BE2C (cell line): ENCODE measurements at regions not wholly inside any gene's neighbourhood (a gene's known extent, or its start where the extent isn't known, plus 50 kb on each side); places are given as distances from the start of the nearest gene placed in this dataset.

Source experiments
- DNase-seq: peaks from one replicate; pipeline ENCODE4 v3.0.0-alpha.2; 2020
- H3K27me3 ChIP-seq: fragments of 250-450 bp; sonication (Bioruptor Pico); 2 replicates; pipeline ENCODE4 v1.5.1; 2020; ENCODE audit warnings: mild to moderate bottlenecking
- H3K36me3 ChIP-seq: fragments of 250-450 bp; sonication (Bioruptor Pico); 2 replicates; pipeline ENCODE4 v1.5.1; 2020; ENCODE audit warnings: mild to moderate bottlenecking
- H3K4me1 ChIP-seq: fragments of 250-450 bp; sonication (Bioruptor Pico); 2 replicates; pipeline ENCODE4 v1.5.1; 2020
- H3K4me3 ChIP-seq: 2 replicates; pipeline ENCODE4 v1.5.1; 2011; ENCODE audit warnings: low read depth, low read length
- H3K9me3 ChIP-seq: fragments of 250-450 bp; sonication (Bioruptor Pico); 2 replicates; pipeline ENCODE4 v1.5.1; 2020
- CTCF ChIP-seq: IDR thresholded peaks from 2 replicates; pipeline ENCODE4 v1.5.1; 2012; ENCODE audit warnings: mild to moderate bottlenecking, low read depth, low read length

DNA sequence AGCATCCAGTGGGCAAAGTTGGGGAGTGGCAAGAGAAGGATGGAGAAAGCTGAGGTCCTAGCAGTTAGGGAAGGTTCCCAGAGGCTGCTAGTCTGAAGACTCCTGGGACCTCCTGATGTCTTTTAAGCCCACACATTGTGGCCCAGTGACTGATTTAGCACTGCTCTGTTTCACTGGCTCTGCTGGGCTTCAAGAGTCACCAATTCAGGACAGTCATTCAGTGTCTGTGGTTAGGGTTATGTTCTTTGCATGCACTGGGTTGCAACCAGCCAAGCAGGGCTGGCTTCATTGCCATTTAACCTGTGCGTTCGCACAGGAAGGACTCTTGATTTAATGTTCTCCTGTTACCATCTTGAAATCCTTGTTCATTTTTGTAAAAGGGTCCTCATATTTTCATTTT, 199.2 kb downstream of the ICOS start:
- Histone ChIP-seq H3K4me3 (no peak overlapping the region), H3K36me3 (no peaks in the 10 kb centered on the region), H3K9me3 (no peaks in the 10 kb centered on the region), H3K4me1 (no peaks in the 10 kb centered on the region), H3K27me3 (no peaks in the 10 kb centered on the region)
- TF ChIP-seq CTCF = no peak
- DNase-seq = no peak

- H3K4me3 ChIP-seq = no peak overlapping the region
- H3K4me1 ChIP-seq = no peaks in the 10 kb centered on the region
- TF ChIP-seq CTCF = no peak
- H3K27me3 ChIP-seq = no peaks in the 10 kb centered on the region
- no peak for DNase-seq
- no peaks in the 10 kb centered on the region for H3K9me3 ChIP-seq
- no peaks in the 10 kb centered on the region for H3K36me3 ChIP-seq
Observed at GRCh38 chr2:204138206-204138605, 201.6 kb downstream of the ICOS start.

DNA sequence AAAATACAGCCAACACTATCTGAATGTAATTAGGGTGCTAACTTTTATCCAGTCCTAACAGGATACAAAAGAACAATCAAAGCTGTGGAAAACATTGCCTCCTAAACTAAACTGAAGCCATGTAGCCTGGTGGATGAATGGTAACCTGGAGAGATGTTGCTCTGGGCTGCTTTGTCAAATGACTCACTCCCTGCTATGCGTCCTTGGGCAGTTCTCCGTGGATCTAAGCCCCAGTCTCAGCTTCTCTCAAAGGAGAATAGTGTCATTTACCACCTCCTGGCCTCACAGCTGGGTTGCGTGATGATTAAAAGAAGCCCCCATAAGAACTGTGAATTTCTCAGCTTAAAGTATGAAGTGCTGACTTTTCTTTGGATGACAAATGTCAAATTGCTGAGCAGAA, 203.7 kb downstream of the ICOS start:
- Histone ChIP-seq H3K27me3 (no peaks in the 10 kb centered on the region), H3K4me1 (no peaks in the 10 kb centered on the region)

DNA sequence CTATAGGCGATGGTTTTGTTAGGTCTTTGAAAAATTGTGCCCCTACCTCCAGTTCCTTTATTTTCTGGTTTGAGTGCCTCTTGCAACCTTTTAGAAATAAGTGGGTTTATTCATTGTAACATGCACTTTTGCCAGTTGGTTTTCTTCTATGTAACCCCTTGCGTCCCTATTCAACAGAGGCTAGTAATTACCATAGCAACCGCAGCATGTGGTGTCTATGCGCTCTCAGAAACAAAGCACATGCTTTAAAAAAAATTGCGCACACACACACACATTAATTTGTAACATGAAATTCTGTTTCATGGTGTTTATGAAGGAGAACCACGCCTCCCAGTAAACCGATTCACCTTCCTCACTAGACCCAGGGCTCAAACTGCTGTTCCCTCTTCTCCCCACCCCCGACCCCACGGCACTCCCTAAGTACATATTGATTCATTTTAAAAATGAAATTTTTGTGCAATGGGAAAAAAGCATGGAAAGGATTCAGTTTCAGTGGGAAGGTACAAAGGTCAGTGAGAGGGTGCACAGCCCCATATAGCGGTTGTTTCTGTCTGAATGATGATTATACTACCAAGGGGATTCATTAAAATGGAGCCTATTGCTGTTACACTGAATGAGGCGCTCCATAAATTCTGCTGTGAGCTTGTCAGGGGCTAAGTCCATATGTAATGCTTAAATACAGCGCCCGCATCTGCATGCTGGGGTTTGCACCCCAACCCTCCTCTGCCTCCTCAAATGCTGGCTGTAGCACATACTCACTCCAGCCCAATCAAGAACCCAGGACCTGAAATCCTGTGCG, 206.9 kb downstream of the ICOS start:
- Histone ChIP-seq H3K9me3 (no peaks in the 10 kb centered on the region), H3K4me1 (no peaks in the 10 kb centered on the region), H3K27me3 (no peaks in the 10 kb centered on the region), H3K4me3 (no peak overlapping the region), H3K36me3 (no peaks in the 10 kb centered on the region)
- TF ChIP-seq CTCF = no peak
- DNase-seq = no peak

More for the DNA sequence above, 203.7 kb downstream of the ICOS start:
- no peak for TF ChIP-seq CTCF
- DNase-seq = no peak
- Histone ChIP-seq H3K9me3 (no peaks in the 10 kb centered on the region), H3K4me3 (no peak overlapping the region), H3K36me3 (no peaks in the 10 kb centered on the region)

- TF ChIP-seq CTCF = no peak
- Histone ChIP-seq H3K36me3 (no peaks in the 10 kb centered on the region), H3K4me1 (no peaks in the 10 kb centered on the region), H3K9me3 (no peaks in the 10 kb centered on the region), H3K27me3 (no peaks in the 10 kb centered on the region), H3K4me3 (no peak overlapping the region)
- DNase-seq = no peak
Observed at GRCh38 chr2:204144492-204144891, 207.9 kb downstream of the ICOS start.

GRCh38 chr2:204145263-204145751, 208.7 kb downstream of the ICOS start:
- H3K9me3 ChIP-seq = no peaks in the 10 kb centered on the region
- H3K4me1 ChIP-seq = no peaks in the 10 kb centered on the region
- DNase-seq = peak; percentile 78
- H3K36me3 ChIP-seq = no peaks in the 10 kb centered on the region
- H3K4me3 ChIP-seq = no peak overlapping the region
- peak; percentile 96 for TF ChIP-seq CTCF
- H3K27me3 ChIP-seq = no peaks in the 10 kb centered on the region
